K562 (cell line): ENCODE measurements at regions not wholly inside any gene's neighbourhood (a gene's known extent, or its start where the extent isn't known, plus 50 kb on each side); places are given as distances from the start of the nearest gene placed in this dataset.

Source experiments
- ATAC-seq: fragments of 200-7000 bp; cut with Tn5 transposase; 3 replicates; pipeline ENCODE4 v1.9.1; 2020; ENCODE audit warnings: moderate library complexity
- BruUV-seq: library from RNA; stranded (reverse); fragments of 400-500 nt; replicated peaks from 2 replicates; lab custom pipeline; 2021; lab: Mats Ljungman, UMichigan
- CTCF ChIA-PET: fragments of 300-600 bp; formaldehyde crosslinking; extraction: SDS; loops from one replicate; lab custom pipeline; 2021; ENCODE audit warnings: low intra/inter-chr PET ratio; lab: Yijun Ruan, JAX
- POLR2A ChIA-PET: fragments of 300-600, 350-650 bp; sonication (Branson Sonifier 250); formaldehyde crosslinking; extraction: SDS; loops from one replicate; lab custom pipeline; 2021; ENCODE audit warnings: antibody characterized with exemption, inconsistent platforms; lab: Yijun Ruan, JAX
- DNase-seq, 4 experiments: peaks; one replicate each; pipeline versions ENCODE4 v3.0.0 to v3.0.0-alpha.2; 2011 to 2018; ENCODE audit warnings: low spot score in 3 of 4, mixed read lengths in 3 of 4; ENCODE audit errors: extremely low read depth in 1 of 4
- FAIRE-seq: peaks from 2 replicates; lab custom pipeline; 2011; peaks lifted over from hg19 to GRCh38; lab: Jason Lieb, UNC
- H2AFZ ChIP-seq: 2 replicates; pipeline ENCODE4 v1.6.0; 2011; ENCODE audit warnings: low read depth, low read length, control low read depth, inconsistent platforms
- H3K27ac ChIP-seq: fragments of 200-600 bp; 3 replicates; pipeline ENCODE4 v1.8.0; 2011; ENCODE audit warnings: low read depth, mild to moderate bottlenecking, control low read depth, inconsistent platforms, low read length, moderate library complexity, mixed read lengths; ENCODE audit errors: extremely low read depth
- H3K27me3 ChIP-seq, 2 experiments: fragments of 300-600 bp in 1 of 2; 2 replicates in 1 of 2; 3 replicates in 1 of 2; pipeline versions ENCODE4 v1.6.0 to v1.8.0; 2011; ENCODE audit warnings: inconsistent platforms in 2 of 2, low read length in 2 of 2, mild to moderate bottlenecking in 1 of 2, mixed read lengths in 1 of 2, moderate library complexity in 1 of 2; ENCODE audit not compliant: control insufficient read depth in 2 of 2, insufficient read depth in 2 of 2
- H3K36me3 ChIP-seq: fragments of 300-600 bp; 3 replicates; pipeline ENCODE4 v1.8.0; 2011; ENCODE audit warnings: mild to moderate bottlenecking, low read length, inconsistent platforms; ENCODE audit not compliant: control insufficient read depth, insufficient read depth
- H3K4me1 ChIP-seq, 2 experiments: fragments of 200-600 bp in 1 of 2; replicated peaks in 1 of 2; 2 replicates in 1 of 2; 3 replicates in 1 of 2; pipeline versions ENCODE4 v1.5.1 to v1.8.0; 2011; ENCODE audit warnings: inconsistent platforms in 2 of 2, low read length in 2 of 2, mild to moderate bottlenecking in 1 of 2, mixed read lengths in 1 of 2, moderate library complexity in 1 of 2; ENCODE audit not compliant: control insufficient read depth in 2 of 2, insufficient read depth in 2 of 2
- H3K4me2 ChIP-seq: 2 replicates; pipeline ENCODE4 v1.6.1; 2011; ENCODE audit warnings: low read length, control low read depth, inconsistent platforms, mixed read lengths; ENCODE audit not compliant: insufficient read depth
- H3K4me3 ChIP-seq: fragments of 200-600 bp; sonication (generic), shearing (Covaris generic); 2 replicates; pipeline ENCODE4 v1.5.1; 2016; ENCODE audit warnings: control low read depth, inconsistent platforms
- H3K79me2 ChIP-seq: fragments of 200-600 bp; 3 replicates; pipeline ENCODE4 v1.8.0; 2011; ENCODE audit warnings: low read length, inconsistent platforms; ENCODE audit not compliant: control insufficient read depth, insufficient read depth
- H3K9ac ChIP-seq, 2 experiments: 2 replicates each; pipeline versions ENCODE4 v1.6.0 to v1.6.1; 2011; ENCODE audit warnings: low read depth in 2 of 2, low read length in 2 of 2, control low read depth in 1 of 2, inconsistent platforms in 1 of 2, mild to moderate bottlenecking in 1 of 2, mixed read lengths in 1 of 2; ENCODE audit not compliant: insufficient read depth in 1 of 2
- H3K9me1 ChIP-seq: one replicate; pipeline ENCODE4 v1.6.0; 2011; ENCODE audit warnings: inconsistent platforms, mild to moderate bottlenecking, low read length, moderate library complexity; ENCODE audit not compliant: control insufficient read depth, insufficient read depth
- H3K9me3 ChIP-seq: replicated peaks from 2 replicates; pipeline ENCODE4 v1.5.1; 2011; ENCODE audit warnings: low read depth, low read length, inconsistent platforms; ENCODE audit not compliant: control insufficient read depth, insufficient read depth
- H4K20me1 ChIP-seq: replicated peaks from 2 replicates; pipeline ENCODE4 v1.6.1; 2011; ENCODE audit warnings: low read length, inconsistent platforms, mixed read lengths; ENCODE audit not compliant: control insufficient read depth, insufficient read depth
- CEBPB ChIP-seq: fragments of 450-650 bp; IDR thresholded peaks from 2 replicates; pipeline ENCODE4 v1.6.1; 2016; ENCODE audit warnings: missing genetic modification characterization, missing compliant biosample characterization
- CEBPG ChIP-seq, 3 experiments: fragments of 200-800 bp in 1 of 3; sonication (Bioruptor generic) in 1 of 3; sonication (generic) in 1 of 3; formaldehyde crosslinking in 1 of 3; IDR thresholded peaks in 2 of 3; conservative IDR thresholded peaks in 1 of 3; 2 replicates each; pipeline versions ENCODE4 v1.6.1 to v1.8.0; 2016 to 2022; ENCODE audit warnings: missing compliant biosample characterization in 2 of 3, missing genetic modification characterization in 2 of 3, mild to moderate bottlenecking in 1 of 3, missing genetic modification reagents in 1 of 3
- GTF3C2 ChIP-seq: IDR thresholded peaks from 3 replicates; pipeline ENCODE4 v1.6.1; 2011; ENCODE audit warnings: borderline replicate concordance, mild to moderate bottlenecking, moderate library complexity; ENCODE audit not compliant: insufficient read length; ENCODE audit errors: extremely low read depth
- HNRNPL ChIP-seq: fragments of 200-400 bp; formaldehyde crosslinking; IDR thresholded peaks from 2 replicates; pipeline ENCODE4 v1.6.1; 2017; ENCODE audit warnings: low read depth, mild to moderate bottlenecking, low read length
- NR3C1 ChIP-seq: sonication (generic); formaldehyde crosslinking; IDR thresholded peaks from 2 replicates; pipeline ENCODE4 v1.8.1; 2022; ENCODE audit warnings: missing genetic modification reagents
- TAF7 ChIP-seq: fragments of 450-650 bp; IDR thresholded peaks from 2 replicates; pipeline ENCODE4 v1.6.1; 2016; ENCODE audit warnings: missing genetic modification characterization, missing compliant biosample characterization
- ZNF224 ChIP-seq: sonication (generic); formaldehyde crosslinking; IDR thresholded peaks from 2 replicates; pipeline ENCODE4 v1.8.0; 2022; ENCODE audit warnings: mild to moderate bottlenecking, missing genetic modification reagents
- ZNF583 ChIP-seq: fragments of 250-450 bp; sonication (Bioruptor Pico); IDR thresholded peaks from 2 replicates; pipeline ENCODE4 v1.4.0; 2020
- ZNF75A ChIP-seq: fragments of 450-650 bp; formaldehyde crosslinking; IDR thresholded peaks from 2 replicates; pipeline ENCODE4 v1.4.0; 2020; ENCODE audit warnings: mild to moderate bottlenecking
- WGBS: fragments of 100-300 bp; shearing (Covaris generic); methylation state at CpG from one replicate; pipeline ENCODE4 v1.1.6; 2016; ENCODE audit warnings: low coverage, mixed read lengths; ENCODE audit not compliant: insufficient coverage; ENCODE audit errors: missing lambda C conversion rate; 5-methylcytosine and 5-hydroxymethylcytosine counted together
- in situ Hi-C: fragments of 300-500 bp; cut with MboI; formaldehyde crosslinking; loops from 4 replicates; pipeline ENCODE4 v1.15.0; 2018; ENCODE audit warnings: inconsistent platforms, mixed read lengths
- intact Hi-C: fragments of 100-400 bp; cut with micrococcal nuclease; formaldehyde crosslinking; loops from 2 replicates; pipeline ENCODE4 v1.14.2; 2022
- TF ChIP-seq, protein P1 (sequence below), 2 experiments: fragments of 150-350 bp in 1 of 2; IDR thresholded peaks; 2 replicates each; pipeline ENCODE4 v1.6.1; 2012 to 2016; ENCODE audit warnings: low read depth in 2 of 2, low read length in 2 of 2, mild to moderate bottlenecking in 1 of 2, moderate library complexity in 1 of 2

GRCh38 chr10:33952692-33953360 lies 618.4 kb upstream of the NRP1 start:
- intact Hi-C loops, result no loop called here
- ATAC-seq, result no peak
- no peak overlapping the region for H3K4me3 ChIP-seq

GRCh38 chr10:33950206-33950605 lies 615.7 kb upstream of the NRP1 start:
- Histone ChIP-seq H3K4me3 (no peak overlapping the region), H3K9me1 (no peaks in the 10 kb centered on the region), H3K9ac (no peak overlapping the region), H4K20me1 (no peaks in the 10 kb centered on the region), H3K27me3 (no peaks in the 10 kb centered on the region), H3K79me2 (no peaks in the 10 kb centered on the region), H3K27ac (no peak overlapping the region), H2AFZ (no peak overlapping the region), H3K4me1 (no peaks in the 10 kb centered on the region), H3K4me2 (no peak overlapping the region), H3K9me3 (no peaks in the 10 kb centered on the region), H3K36me3 (no peaks in the 10 kb centered on the region)
- DNase-seq (no peak), FAIRE-seq (no peak), ATAC-seq (no peak)
- BruUV-seq, result no TSS peak
- in situ Hi-C loops, result no loop called here
- WGBS, result 0% methylated on average over 1 of the region's 1 CpG
- ChIA-PET CTCF (no interaction called here), POLR2A (no interaction called here)
- intact Hi-C loops, result no loop called here
- TF ChIP-seq TAF7 (tag) (no peak), ZNF75A (CRISPR knock-in tag) (no peak), NR3C1 (CRISPR knock-in tag) (no peak), ZNF583 (CRISPR knock-in tag) (no peak), HNRNPL (no peak), GTF3C2 (no peak)
- TF ChIP-seq, protein P1, sequence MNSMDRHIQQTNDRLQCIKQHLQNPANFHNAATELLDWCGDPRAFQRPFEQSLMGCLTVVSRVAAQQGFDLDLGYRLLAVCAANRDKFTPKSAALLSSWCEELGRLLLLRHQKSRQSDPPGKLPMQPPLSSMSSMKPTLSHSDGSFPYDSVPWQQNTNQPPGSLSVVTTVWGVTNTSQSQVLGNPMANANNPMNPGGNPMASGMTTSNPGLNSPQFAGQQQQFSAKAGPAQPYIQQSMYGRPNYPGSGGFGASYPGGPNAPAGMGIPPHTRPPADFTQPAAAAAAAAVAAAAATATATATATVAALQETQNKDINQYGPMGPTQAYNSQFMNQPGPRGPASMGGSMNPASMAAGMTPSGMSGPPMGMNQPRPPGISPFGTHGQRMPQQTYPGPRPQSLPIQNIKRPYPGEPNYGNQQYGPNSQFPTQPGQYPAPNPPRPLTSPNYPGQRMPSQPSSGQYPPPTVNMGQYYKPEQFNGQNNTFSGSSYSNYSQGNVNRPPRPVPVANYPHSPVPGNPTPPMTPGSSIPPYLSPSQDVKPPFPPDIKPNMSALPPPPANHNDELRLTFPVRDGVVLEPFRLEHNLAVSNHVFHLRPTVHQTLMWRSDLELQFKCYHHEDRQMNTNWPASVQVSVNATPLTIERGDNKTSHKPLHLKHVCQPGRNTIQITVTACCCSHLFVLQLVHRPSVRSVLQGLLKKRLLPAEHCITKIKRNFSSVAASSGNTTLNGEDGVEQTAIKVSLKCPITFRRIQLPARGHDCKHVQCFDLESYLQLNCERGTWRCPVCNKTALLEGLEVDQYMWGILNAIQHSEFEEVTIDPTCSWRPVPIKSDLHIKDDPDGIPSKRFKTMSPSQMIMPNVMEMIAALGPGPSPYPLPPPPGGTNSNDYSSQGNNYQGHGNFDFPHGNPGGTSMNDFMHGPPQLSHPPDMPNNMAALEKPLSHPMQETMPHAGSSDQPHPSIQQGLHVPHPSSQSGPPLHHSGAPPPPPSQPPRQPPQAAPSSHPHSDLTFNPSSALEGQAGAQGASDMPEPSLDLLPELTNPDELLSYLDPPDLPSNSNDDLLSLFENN (IDR thresholded peaks at IDR 0.05; ENCODE audit: low read depth in 2 of 2, low read length in 2 of 2), result no peak

More at GRCh38 chr10:33952692-33953360, 618.4 kb upstream of the NRP1 start:
- no peaks in the 10 kb centered on the region for H3K27me3 ChIP-seq
- H3K9ac ChIP-seq, result no peak overlapping the region
- no peak overlapping the region for H3K4me2 ChIP-seq
- BruUV-seq, result no TSS peak
- CTCF ChIA-PET, result no interaction called here
- WGBS, result 5% methylated on average over 8 of the region's 8 CpGs
- DNase-seq, result no peak
- POLR2A ChIA-PET, result interaction anchor here (2.1 kb wide), 1 partner anchor 9 kb away, joined by 8 read pairs; no protein-coding TSS in a partner anchor
- TF ChIP-seq CEBPG (CRISPR knock-in tag; IDR thresholded peaks at IDR 0.05) (no peak), CEBPG (tag; conservative IDR thresholded peaks at IDR 0.05 in 1 of 2, IDR thresholded peaks at IDR 0.05 in 1 of 2) (peak in 1 of 2 experiments; percentile 80; a peak in 2 of 4 replicates), CEBPB (peak; percentile 45), ZNF224 (CRISPR knock-in tag) (no peak)
- TF ChIP-seq, all 486 proteins: peak for 2
- FAIRE-seq, result no peak
- no peaks in the 10 kb centered on the region for H3K36me3 ChIP-seq
- in situ Hi-C loops, result no loop called here
- H3K9me3 ChIP-seq, result no peaks in the 10 kb centered on the region
- no peaks in the 10 kb centered on the region for H4K20me1 ChIP-seq
- no peak overlapping the region for H3K27ac ChIP-seq
- H3K4me1 ChIP-seq, result no peaks in the 10 kb centered on the region
- H3K79me2 ChIP-seq, result no peaks in the 10 kb centered on the region
- H3K9me1 ChIP-seq, result no peaks in the 10 kb centered on the region
- no peak overlapping the region for H2AFZ ChIP-seq
